ENCODE measurements at regions not wholly inside any gene's neighbourhood (a gene's known extent, or its start where the extent isn't known, plus 50 kb on each side); places are given as distances from the start of the nearest gene placed in this dataset.
"Not testable (repeated sequence)": the region's sequence is repeated elsewhere in the genome, so short reads cannot be mapped to it uniquely, and the experiment has no call there.

- no peak for DNase-seq
Observed at GRCh38 chr9:129453734-129454133, 167.2 kb downstream of the C9orf50 start.

DNA sequence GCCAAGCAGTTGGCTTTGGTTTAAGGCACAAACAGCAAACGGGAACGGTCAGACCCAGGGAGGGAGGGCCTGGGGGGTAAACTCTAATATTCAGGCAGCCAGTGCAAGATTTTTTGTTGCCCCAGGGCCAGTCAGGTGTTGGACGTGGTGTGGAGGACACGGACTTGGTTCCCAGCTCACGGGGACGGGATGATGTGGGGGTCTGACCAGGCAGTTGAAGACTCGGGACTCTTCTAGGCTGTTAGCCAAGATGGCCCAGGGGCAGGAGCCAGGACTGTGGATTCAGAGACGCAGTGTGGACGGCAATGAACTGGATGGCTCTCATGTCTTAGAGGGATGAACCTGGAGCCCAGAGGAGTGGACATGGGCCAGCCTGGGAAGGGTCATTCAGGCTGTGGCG is 169.2 kb downstream of the C9orf50 start:
- no peak for DNase-seq

GRCh38 chr9:129451089-129451656 is 169.7 kb downstream of the C9orf50 start:
- no peak for DNase-seq

GRCh38 chr9:129449066-129449465 is 171.8 kb downstream of the C9orf50 start:
- no peak for DNase-seq

GRCh38 chr9:129446828-129447550 is 173.9 kb downstream of the C9orf50 start:
- no peak for DNase-seq

GRCh38 chr9:129445794-129446306 is 175.1 kb downstream of the C9orf50 start:
- no peak for DNase-seq

- not testable (repeated sequence) for DNase-seq
Observed at GRCh38 chr9:129443515-129444164, 177.3 kb downstream of the C9orf50 start.

- DNase-seq = no peak
Observed at GRCh38 chr9:129442803-129443511, 177.9 kb downstream of the C9orf50 start.

DNA sequence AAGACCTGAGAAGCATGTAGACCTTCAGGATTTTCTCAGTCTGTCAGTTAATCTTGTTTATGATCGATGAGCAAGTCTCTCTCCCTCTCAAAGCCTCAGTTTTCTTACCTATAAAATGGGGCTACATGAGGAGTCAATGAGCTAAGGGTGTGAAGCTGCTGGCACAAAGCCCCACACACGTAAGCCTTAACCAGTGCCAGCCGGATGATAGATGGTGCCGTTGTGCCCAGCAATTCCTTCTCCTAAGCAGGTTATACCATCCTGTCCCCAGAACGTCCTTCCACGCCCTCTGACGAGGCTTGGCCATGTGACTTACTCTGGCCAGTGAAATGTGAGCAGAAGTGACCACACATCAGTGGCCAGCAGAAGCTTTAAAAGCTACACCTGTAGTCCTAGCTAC is 179.0 kb downstream of the C9orf50 start:
- no peak for DNase-seq

DNA sequence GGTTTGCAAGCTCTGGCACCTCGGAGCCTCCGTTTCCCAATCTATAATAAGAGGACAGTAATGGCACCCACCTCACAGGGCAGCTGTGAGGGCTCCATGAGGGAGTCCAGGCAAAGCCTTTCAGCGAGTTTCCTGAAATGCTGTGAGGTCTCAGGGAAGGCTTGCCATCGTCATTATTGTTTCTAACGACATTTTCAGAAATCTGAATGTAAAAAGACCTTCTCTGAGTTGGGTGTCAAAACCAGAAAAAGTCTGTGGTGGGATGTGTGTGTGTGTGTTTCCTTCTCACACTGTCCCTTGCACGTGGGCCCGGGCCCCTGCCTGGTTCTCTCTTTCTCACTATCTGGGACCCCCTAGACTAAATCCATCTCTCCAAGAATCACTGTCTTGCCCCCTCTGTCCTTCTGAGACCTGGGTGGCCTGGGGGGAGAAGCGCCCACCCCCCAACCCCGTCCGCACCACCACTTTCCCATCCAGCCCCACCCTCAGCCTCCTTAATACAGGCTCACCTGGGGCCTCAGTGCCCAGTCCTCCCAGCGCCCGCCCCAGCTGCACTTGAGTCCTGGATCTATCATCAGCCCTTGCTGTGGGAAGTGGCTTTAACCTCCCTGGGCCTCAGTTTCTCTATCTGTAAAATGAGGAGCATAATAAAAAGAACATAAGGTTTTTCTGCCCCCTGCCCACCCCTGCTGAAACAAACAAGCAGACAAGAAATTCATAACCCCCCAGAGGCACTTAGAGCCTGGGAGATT is 180.3 kb downstream of the C9orf50 start:
- DNase-seq = no peak

DNA sequence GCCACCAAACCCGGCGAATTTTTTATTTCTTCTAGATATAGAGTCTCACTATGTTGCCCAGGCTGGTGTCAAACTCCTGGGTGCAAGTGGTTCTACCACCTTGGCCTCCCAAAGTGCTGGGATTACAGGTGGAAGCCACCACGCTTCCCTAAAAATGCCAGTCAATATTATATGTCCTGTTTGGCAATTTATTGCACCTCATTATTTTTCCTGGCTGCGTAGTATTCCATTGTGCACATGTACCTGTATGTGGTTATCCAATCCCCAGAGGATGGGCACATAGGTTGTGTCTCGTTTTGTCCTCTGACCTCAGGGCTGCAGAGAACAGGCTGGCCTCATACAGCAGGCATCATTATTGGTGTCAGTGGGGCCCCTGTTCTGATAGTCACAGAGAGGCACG is 181.7 kb downstream of the C9orf50 start:
- no peak for DNase-seq

GRCh38 chr9:129437626-129438323 is 183.1 kb downstream of the C9orf50 start:
- DNase-seq = no peak

DNA sequence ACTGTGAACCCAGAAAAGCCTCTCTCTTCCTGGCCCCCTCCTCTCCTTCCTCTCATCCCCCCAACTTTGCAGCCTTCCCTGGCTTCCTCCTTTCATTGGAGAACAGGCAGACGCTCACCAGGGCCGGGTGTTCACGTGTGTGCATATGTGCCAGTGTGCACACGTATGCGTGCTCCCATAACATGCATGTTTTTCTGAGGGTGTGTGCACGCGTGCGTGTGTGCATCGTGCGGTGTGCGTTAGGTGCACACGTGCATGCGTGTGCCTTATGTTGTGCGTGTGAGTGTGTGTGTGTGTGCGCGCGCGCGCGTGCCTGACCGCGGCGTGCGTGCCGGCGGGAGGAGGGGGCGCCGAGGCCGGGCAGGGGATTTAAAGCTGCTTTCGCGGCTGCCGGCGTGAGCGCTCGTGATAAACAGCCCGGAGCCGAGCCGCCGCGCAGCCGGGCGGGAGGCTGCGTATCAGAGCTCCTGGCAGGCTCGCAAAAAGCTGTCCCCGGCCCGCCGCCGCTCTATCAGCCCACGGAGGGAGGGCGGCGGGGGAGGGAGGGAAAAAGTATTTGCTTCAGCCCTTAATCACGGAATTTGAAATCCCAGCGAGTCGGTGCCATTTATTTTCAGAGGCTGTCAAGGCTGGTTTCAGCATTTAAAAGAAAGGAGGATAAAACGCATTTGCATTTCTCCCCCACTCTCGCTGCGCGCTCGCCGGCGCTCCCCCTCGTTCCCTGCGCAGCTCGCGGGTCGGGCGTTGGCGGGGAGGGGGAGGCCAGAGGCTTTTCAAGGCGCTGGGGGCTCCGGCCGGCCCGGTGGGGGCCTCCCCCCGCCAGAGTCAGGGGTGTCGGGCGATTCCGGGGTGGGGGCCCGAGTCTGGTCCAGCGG is 183.9 kb downstream of the C9orf50 start:
- no peak for DNase-seq

DNA sequence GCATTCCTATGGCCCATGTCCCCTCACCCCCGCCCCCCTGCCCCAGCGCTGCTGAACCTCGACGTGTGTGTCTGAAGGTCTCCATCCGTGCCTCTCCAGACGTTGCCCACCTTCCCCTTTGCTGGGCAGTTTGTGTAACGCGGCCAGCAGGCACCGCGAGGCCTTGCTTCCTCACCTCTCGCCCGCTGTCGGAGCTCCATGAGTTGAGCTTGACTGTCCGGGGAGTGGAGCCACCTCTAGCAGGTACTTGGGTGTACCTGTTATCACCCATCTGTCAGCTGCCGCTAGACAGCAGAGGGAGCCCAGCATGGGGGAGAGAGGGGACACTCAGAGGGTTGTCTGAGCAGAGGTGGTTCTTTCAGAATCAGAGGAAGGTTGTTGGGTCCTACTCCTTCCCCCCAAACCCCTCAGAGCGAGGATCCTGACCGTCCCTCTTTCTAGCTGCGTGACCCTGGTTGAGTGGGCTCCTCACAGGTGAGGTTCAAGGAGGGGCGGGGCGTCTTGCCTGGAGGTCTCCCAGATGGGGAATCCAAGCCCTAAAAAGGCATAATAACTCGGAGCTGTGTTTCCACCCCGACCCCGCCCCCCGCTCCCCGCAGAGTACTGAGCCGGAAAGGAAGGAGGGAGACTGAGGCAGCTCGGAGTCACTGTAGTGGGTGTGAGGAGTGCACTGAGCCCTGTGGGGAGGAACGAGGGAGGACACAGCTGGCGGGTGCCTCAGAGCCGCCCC is 184.7 kb downstream of the C9orf50 start:
- no peak for DNase-seq

GRCh38 chr9:129435291-129435690 is 185.6 kb downstream of the C9orf50 start:
- no peak for DNase-seq

DNA sequence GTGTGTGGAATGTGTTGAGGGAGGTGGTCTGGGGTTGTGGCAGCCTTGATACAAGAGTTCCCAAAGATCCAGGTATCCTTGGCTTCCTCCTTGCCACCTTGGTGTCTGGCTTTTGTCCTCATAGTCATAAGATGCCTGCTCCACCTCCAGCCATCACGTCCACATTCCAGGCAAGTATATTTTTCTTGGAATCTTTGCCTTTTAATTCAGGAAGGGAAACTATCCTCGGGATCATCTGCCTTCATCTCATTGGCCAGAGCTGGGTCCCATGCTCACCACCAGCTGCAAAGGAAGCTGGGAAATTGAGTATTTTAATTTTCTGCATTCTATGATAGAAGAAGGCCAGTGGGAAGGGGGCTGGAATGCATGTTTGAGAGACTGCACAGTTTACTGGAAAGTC is 186.7 kb downstream of the C9orf50 start:
- no peak for DNase-seq

DNA sequence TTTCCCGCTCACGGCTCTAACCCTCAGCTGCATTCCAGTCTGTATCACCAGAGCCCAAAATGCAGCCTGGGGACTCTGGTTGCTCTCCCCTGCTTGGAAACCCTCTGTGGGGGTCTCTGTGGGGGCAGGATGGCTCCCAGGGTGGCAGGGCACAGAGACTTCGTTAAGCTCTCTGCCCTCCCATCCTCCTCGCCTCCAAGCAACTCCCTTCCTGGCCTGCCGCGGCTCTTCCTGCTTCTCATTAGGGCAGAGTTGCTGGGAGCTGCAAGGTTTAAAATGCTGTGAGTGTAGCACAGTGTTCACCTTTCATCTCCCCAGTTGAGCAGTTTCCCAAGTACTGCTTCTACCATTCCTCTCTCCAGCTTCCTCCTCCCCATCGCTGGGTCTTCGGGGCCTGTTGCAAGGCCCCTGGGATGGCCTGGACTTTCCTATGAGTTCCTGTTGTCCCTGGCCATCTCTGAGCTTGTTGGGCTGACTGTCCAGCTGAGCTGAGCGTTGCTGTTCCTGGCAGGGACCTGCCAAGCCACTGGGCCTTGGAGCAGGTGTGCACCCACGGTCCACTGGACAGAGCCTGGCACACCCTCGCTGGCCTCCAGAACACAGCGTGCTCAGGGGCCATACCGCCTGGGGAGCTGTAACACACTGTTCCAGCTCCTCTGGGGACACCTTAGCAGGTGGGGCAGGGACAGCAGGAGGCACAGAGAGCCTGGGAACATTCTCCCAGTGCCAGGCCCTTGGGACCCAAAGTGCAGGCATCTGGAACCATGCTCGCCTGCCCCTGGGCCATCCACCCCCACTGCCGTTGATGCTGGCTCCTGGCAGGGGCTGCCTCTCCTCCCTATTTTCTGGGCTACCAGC is 188.4 kb downstream of the C9orf50 start:
- DNase-seq = no peak

DNA sequence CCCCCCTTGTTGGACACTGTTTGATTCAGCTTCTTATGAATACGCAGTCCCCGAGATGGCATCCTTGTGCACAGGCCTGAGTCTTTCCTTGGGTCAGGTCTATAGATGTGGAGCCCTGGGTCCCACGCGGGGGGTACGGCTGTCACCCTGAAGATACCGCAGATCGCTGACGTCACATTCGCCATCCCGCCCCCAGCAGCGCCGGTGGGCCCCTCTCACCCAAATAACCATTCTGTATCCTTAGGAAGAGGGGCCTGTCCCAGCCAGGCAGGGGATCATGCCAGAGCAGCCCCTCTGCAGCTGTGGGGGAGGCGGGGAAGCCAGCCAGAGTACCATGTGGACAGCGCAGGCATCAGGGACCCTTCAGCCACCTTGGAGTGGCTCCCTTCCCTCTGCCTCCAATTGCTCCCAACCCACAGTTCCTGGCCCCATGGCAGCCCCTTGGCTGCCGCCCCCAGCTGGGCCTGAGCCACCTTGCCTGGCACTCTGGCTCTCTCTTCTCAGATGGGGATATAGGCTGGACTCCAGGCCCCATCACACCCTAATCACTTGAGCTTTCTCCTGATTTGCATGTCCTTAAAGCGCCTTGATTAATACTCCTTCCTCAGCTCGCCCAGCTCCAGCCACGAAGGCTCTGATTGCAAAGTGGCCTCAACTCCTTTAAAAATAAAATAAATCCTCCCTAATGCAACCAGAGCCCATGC is 189.8 kb downstream of the C9orf50 start:
- DNase-seq = no peak

Measured in GOT3 (cell line).